Smooth muscle cell of the brain vasculature (primary cell): ENCODE measurements at regions not wholly inside any gene's neighbourhood (a gene's known extent, or its start where the extent isn't known, plus 50 kb on each side); places are given as distances from the start of the nearest gene placed in this dataset.

Experiments
- DNase-seq: peaks from one replicate; pipeline ENCODE4 v3.0.0-alpha.2; 2012; ENCODE audit warnings: low read depth, low spot score

DNA sequence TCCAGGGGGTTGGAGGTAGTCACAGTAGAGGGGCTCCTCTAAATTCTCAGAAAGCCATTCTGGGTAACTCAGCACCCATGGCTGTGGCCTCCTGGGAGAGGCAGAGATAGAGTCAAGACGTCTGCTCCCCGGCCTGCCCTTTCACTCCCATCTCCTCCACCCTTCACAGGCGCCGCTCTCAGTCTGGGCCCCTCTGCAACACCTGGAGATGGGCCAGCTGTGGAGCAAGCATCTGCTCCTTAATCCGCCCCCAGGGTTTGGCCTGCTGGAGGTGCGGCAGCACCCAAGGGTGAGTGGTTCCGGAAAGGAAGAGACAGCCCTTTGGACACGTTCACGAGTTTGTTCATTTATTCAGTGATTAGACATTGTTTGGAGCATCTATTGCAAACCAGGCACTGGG is 271.3 kb downstream of the BMP7 start:
- no peak for DNase-seq

DNA sequence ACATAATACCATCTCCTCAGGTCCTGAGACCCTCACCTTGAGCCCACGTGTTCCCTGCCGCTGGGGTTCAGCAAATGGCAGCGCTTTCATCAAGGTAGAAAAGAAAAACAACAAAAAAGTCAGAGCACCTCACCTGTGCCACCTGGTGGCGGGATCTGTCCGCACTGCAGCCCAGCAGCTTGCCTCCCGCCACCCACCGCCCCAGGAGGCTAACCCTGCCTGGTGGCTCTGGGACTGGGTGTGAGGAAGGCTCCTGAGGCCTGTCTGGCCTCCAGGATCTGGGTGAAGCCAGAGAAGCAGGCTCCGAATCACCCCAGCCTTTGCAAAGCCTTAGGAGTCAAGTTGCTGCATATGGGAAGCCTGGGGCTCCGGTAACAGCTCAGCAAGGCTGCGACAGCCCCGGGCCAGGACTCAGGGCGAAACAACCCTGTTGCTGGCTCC is 270.8 kb downstream of the BMP7 start:
- DNase-seq, result no peak

DNA sequence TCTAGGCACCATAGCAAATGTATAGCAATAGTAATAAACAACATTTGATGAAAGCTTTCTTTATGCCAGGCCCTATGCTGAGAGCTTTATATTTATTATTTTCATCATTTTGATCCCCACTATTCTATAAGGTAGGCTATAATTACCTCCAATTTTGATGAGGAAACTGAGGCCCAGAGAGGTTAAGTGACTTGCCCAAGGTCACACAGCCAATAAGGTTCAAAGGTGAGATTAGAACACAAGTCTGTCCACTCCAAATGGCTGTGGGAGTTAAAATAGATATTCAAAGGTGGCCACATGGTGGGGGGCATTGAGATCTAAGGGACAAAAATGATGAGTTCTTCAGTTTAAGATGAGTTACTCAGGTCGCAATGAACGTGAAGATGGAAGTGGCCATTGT is 269.9 kb downstream of the BMP7 start:
- no peak for DNase-seq

DNA sequence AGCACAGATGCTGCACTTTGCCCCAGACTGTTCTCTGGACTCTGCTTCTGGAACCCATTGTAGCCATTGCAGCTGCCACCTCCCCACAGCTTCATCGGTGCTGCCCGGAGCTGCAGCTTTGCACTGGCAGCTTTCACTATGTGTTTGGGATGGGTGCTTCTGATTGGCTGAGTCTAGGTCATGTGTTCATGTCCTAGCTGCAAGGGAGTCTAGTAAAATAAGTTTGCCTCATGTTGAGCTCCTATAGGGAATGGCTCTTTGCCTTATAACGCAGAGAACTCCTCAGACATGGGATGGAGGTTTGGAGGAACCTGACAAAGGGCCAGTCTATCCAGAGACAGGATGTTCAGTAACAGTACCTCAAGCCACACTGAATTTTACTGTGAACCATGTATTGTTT is 268.0 kb downstream of the BMP7 start:
- no peak for DNase-seq

DNA sequence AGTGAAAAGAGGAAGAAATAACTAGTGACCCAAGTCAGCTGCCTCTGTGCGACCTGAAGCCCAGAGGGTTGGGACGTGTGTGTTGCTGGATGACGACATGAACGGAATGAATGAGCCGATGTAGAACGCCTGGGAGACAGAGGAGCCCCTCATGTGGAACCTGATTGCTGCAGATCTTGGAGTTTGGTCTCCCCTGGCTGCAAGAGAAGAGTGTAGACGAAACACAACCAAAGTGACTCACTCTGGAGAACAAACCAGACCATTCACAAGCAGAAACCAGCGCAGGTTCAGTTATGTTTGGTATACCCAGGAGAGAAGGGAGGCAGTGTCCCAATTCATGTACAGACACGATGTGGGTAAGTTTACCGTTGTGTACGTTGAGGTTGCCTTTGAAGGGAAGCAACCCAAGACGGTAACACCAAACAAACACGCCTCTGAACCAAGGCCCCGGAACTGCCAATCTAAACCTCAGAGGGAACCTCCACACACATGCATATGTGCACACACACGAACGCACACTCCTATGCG is 265.9 kb downstream of the BMP7 start:
- no peak for DNase-seq

DNA sequence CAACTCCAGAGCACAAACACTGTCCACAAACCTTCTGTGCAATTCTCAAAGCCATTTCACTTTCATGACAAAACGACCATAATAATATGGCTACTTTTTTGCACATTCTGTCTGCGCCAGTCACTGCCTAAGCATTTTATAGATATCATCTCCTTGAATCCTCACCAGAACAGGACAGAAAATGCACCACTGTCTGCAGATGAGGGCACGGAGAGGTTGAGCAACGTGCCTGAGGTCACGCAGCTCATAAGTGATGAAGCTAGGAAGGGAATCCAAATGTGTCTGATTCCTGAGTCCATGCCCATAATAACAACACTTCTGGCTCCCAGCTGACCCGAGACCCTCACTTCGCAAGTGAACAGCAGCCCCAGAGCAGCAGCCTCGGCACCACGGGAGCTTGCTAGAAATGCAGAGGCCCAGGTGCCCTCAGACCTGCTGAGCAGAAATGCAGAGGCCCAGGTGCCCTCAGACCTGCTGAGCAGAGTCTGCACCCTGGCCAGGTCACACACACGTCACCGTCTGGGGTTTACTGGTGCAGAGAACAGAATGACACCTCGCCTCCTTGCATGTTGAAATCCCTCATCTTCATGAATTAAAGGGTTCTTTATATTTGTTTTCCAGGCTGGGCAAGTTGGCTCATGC is 265.2 kb downstream of the BMP7 start:
- no peak for DNase-seq

DNA sequence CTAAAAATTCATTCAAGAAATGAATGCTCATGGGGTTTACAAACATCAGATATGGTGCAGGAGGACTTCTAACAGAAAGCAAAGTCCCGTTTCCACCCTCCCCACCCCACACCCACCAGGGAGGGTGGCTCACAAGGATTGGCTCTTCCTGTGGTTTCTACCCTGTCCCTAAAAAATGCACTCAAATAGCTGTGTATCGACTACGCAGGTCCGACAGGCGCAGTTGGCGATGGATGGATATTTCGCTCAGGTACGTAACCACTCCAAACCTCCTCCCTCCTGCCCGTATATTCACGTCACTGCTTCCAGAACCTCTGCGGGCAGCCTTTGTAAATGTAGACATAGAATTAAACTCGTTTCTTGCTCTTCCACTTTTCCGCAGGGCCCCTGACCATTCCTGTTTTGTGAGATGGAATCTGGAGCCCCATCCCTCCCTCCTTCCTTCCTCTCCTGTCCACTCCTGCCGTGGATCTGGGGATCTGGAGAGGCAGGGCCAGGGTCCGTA is 264.3 kb downstream of the BMP7 start:
- DNase-seq, result no peak

DNA sequence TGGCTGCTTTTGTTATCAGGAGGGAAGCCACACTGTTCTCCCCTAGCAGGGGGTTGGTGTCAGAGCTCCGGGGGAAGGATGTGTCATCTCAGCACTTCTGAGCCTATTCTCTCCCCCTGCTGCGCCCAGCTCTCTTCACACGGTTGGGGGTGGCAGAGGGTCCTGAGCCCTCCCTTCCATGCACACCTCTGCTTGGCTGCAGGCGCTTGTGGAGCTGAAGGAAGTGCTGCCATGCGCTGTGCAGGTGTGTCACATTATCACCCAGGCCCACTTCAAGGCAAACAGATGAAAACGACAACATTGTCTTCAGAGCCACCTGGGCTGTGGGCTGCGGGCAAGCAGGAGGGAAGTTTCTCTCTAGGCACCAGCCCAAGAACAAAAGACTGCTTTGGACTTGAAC is 263.4 kb downstream of the BMP7 start:
- DNase-seq, result no peak

DNA sequence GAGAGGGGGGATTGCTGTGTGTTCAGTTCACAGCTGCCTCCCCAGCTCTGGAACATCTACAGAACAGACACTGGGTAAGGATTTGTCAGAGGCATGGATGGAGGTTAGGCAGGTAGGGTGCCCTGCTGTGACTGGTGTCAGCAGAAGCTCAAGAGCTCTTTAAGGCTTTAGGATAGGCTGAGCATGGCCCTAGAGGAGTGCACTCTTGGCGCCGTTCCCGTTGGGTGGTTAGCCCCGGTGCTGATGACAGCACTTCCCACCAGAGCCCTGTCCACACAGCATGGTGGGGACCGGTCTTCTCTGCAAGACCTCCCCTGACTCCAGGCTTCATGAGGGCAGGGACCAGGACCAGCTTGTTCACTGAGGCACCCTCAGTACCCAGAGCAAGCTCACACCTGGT is 262.0 kb downstream of the BMP7 start:
- DNase-seq, result no peak

DNA sequence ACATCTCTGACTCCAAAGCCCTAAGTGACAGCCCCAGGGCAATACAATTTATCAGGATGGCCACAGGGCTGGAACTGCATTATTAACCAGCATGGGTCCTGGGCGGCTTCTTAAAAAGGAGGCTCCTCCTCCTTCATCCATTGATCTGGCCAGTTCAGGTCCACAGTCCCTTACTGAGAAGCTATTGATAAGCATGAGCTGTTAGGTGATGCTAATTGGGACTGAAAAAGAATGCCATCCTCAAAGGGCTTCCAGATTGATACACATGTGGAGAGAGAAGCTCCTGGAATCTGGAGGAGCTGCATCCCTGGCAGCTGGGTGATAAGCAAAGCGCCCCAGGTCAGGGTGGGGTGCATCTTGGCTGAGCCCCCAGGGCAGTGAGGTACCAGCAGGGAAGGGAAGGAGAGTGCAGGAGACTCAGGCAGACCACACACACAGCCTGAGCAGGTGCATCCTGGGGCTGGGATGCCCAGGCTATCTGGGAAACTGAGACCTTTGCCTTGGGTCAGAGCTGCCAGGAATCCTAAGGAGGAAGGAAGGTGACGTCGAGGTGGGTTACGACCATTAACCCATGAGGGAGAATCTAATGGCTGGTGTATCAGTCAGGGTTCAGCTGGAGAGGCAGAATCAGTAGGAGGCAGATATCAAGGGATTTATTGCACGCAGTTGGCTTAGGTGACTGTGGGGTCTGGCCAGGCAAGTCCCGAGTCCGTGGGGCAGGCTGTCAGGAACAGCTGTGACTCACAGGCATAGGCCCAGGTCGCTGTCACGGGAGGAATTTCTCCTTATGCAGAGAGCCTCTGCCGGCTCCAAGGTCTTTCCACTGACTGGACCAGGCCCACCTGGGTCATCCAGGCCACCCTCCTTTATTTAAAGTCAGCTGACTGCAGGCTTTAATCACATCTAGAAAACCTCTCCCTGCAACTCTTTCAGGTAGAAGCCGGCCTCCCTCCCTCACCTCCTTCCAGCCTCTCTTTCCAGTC is 261.2 kb downstream of the BMP7 start:
- DNase-seq, result no peak

DNA sequence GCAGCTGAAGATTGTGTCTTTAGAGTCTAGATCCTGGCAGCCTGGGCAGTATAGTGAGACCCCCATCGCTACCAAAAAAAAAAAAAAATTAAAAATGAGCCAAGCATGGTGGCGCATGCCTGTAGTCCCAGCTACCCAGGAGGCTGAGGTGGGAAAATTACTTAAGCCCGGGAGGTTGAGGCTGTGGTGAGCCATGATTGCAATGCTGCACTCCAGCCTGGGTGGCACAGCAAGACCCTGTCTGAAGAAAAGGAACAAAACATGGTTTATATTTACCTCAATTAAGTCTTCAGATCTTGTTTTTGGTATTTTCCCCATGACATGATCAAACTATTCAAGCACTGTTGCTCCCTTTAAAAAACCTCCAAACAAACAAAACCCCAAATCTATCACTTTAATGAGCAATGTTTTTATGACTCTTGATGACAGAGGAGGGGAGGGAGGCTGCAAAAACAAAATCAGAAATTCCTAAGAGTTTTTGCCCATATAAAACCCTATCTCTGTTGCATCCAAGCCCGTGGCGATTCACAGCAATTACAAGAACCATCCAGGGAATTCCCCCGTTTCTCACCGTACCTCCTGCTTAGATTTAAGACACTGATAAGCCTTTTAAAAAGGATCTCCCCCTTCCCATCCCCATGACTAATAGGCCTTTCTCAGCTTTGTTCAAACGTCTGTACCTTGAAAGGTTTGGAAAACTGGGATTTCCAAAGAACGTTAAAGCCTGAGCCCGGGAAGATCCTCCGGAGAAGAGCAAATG is 259.9 kb downstream of the BMP7 start:
- no peak for DNase-seq

DNA sequence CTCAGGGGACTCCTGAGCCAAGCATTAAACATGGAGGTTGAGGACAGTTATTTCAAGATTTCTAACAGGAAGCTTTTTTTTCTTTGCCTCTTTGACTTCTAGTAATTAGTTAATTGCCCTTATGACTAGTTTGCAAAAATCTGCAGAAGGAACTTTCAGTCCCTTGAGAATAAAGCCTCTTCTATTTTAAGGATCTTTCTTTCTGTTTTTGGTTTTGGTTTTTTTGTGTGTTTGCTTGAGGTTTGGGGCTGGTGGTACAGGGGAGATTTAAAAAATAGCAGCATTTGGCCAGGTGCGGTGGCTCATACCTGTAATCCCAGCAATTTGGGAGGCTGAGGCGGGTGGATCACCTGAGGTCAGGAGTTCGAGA is 259.3 kb downstream of the BMP7 start:
- no peak for DNase-seq

DNA sequence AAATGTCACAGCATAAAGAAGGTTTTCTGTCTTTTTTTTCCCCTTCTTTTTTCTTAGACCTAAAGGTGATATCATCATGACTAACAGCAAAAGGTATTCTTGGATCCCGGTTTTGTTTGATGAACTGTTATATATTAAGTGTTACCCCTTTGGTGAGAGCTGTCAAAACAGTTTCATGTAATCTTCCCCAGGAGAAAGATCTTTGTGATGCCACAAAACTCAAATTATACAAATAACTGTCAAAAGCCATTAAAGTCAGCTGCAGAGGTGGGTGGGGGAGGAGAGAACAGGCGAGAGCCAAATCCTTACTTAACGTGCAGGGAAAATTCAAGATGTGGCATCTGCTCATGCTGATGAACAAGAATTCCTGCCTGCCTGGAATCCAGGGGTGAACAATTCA is 258.2 kb downstream of the BMP7 start:
- no peak for DNase-seq

DNA sequence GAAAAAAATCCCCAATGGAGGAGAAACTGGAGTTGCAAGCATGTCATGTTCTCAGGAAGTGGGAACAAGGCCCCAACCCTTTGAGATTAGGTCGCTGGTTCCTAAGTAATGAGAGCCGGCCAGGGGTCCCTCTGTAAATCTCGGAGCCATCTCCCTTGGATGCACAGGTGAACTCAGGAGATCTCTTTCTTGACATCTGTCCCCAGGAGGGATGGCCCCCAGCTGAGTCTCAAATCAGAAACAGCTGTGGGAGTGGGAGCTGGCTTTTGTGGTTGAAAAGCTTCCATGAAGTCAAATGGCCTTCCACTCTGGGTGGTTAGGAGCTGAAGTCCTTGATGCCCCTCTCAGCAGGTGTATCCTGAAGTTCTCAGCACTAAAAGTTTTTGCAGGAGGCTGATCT is 257.1 kb downstream of the BMP7 start:
- DNase-seq, result no peak

DNA sequence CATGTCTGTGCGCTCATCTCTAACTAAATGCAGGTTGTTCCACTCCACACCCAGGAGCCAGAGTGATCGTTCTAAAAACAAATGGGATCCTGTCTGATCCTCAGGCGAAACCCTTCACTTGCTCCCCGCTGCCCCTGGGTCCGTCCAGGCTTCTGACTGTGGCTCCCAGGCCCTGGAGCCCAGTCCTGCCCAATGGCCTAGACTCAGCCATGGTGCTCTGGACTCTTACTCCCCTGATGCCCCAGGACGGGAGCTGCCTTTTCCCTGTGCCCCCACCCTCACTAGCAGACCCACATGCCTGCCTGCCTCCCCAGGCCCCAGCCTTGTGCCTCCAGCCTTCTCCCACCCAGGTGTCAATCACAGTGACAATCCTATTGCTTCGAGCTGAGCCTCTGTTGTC is 256.7 kb downstream of the BMP7 start:
- no peak for DNase-seq

DNA sequence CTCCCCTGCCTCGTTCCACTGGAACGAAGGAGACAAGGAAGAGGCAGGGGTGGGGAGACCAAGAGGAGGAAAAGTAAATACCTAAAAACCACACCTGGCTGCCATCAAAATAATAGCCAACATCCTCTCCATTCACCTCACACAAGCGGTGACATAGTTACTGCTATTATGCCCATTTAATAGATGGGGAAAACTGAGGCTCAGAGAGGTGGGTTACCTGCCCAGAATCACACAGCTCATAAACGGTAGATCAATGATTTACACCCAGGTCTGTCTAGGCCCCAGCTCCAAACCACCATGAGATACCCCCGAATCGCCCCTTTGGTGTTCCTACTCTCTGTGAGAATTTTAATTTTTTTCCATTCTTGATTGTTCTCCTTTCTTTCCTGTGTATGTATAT is 253.8 kb downstream of the BMP7 start:
- no peak for DNase-seq

DNA sequence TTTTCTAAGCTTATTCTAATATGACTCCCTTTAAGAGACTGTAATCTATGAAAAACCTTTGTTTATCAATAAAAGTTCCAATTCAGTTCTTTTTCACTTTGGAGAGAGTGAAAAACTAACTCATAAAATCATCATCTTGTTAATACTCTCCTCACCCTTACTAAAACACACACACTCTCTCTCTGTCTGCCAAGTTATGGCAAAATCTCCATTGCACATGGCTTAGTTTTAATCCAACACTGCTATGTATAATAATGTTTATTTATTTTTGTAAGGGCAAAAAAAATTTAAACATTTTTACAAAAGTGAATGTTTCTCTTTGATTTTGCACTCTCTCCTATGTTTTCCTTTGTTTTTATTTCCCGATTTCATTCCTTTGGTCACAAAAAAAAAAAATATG is 253.2 kb downstream of the BMP7 start:
- no peak for DNase-seq

DNA sequence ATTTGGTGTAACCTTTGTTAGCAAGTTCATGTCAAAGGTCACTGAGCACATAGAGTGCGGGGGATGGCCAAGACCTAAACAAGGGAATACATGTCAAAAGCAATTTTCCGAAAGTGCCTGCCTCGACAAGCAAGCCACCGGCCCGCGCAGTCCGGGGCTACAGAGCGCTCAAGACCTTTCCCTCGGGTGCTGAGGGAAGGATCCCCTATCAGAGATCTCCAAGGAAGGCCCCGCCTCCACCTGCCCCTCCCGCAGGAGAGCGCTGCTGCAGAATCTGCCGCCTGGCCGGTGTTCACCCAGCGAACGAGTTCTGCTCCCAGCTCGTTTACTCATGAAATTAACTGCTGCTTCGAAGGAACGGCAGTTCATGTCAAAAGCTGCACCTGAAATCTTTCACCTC is 252.7 kb downstream of the BMP7 start:
- DNase-seq, result no peak

DNA sequence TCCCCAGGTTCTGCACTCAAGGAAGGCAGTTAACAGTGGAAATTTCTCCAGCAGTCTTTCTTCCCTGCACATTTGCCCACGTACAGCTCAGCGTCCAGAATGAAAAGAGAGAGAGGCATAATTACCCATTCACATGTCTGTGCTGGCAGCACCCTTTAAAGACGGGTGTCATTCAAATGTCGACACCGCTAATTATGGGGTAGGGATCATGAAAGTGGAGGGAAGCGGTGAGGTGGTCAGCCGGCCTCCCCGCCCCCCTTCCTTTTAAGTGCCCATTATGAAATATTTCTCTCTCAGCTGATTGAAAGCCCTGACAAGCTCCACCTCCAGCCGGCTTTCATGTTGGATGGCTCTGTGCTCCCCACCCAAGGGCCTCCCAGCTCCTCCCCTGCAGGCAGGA is 246.1 kb downstream of the BMP7 start:
- no peak for DNase-seq

DNA sequence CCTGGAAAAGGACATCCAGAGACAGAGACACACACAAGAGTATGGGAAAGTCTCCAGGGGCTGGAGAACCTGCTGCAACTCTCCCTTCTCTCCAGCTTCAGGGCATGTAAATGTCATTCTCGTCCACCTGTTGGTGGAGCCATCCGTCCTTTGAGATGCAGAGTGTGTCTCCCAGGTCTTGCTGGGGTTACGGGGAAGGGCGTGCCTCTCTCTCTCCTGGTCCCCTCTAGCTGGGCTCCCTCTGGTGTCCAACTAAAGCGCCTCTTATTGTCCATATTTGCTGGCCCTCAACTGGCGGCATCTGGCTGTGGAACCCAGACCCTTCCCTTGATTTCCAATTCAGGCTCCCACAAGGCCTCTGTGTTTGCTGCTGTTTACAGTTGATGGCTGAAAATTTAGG is 244.1 kb downstream of the BMP7 start:
- DNase-seq, result no peak

DNA sequence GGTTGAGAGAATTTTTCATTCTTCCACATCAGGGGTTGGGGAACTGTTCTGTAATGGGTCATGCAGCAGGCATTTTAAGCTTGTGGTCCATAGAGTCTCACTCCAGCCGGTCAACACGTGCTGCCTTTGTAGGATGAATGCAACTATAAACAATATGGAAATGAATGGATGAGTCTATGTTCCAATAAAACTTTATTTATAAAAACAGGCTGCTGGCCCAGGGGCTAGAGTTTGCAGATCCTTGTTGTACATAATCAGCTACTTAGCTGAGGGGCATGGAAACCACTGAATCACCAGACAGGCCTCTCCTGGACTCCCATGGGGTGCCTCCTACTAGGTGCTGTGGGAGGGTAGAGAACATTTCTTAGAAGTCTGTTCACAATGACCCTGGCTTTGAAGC is 243.4 kb downstream of the BMP7 start:
- no peak for DNase-seq

DNA sequence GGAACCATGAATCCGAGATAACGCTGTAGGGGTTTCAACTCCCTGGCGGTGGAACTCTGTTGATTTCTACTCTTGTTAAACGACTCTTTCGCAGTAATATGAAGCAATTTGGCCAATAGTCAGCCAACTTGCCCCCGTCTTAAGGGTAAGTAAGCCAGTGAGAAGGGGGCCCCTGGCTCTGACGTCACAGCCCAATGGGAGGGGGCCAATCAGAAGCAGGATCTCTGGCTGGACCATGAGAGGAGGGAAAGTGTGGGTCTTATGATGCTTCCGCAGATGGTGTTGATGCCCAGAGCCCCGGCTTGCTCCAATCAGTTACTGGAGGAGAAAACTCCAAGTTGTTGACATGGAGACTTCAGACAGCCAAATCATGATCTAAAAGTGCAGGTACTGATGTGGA is 242.4 kb downstream of the BMP7 start:
- no peak for DNase-seq
